WTC11 (cell line): ENCODE measurements at regions not wholly inside any gene's neighbourhood (a gene's known extent, or its start where the extent isn't known, plus 50 kb on each side); places are given as distances from the start of the nearest gene placed in this dataset.

Experiments
- ATAC-seq: fragments of 200-7000 bp; cut with Tn5 transposase; 2 replicates; pipeline ENCODE4 v1.10.0; 2021; ENCODE audit warnings: mild to moderate bottlenecking, moderate library complexity
- CTCF ChIA-PET: fragments of 300-600 bp; sonication (Branson Sonifier 250); formaldehyde crosslinking; loops from one replicate; lab custom pipeline; 2021; ENCODE audit warnings: antibody characterized with exemption; lab: Charles Lee
- POLR2A ChIA-PET: fragments of 350-600 bp; sonication (Branson Sonifier 250); formaldehyde crosslinking; loops from one replicate; lab custom pipeline; 2021; ENCODE audit warnings: antibody characterized with exemption; lab: Charles Lee
- DNase-seq: peaks from one replicate; pipeline ENCODE4 v3.0.0; 2021; ENCODE audit warnings: low spot score
- H3K27ac Mint-ChIP-seq: 2 replicates; pipeline ENCODE4 v1.8.0; 2021; ENCODE audit warnings: mixed read lengths
- H3K27me3 Mint-ChIP-seq: 2 replicates; pipeline ENCODE4 v1.8.0; 2021; ENCODE audit warnings: low read depth, mild to moderate bottlenecking, moderate library complexity, mixed read lengths
- H3K36me3 Mint-ChIP-seq: 2 replicates; pipeline ENCODE4 v1.8.0; 2021; ENCODE audit warnings: mixed read lengths
- H3K4me1 Mint-ChIP-seq: 2 replicates; pipeline ENCODE4 v1.8.0; 2022; ENCODE audit warnings: mixed read lengths
- H3K4me3 Mint-ChIP-seq: 2 replicates; pipeline ENCODE4 v1.8.0; 2021; ENCODE audit warnings: mild to moderate bottlenecking, moderate library complexity, mixed read lengths
- H3K9me3 Mint-ChIP-seq: 2 replicates; pipeline ENCODE4 v1.8.0; 2021; ENCODE audit warnings: mixed read lengths
- ATF1 ChIP-seq: sonication (generic); formaldehyde crosslinking; IDR thresholded peaks from 2 replicates; pipeline ENCODE4 v1.8.1; 2023; ENCODE audit warnings: mild to moderate bottlenecking, moderate library complexity, missing genetic modification reagents
- ATF2 ChIP-seq: sonication (generic); formaldehyde crosslinking; IDR thresholded peaks from 2 replicates; pipeline ENCODE4 v1.8.1; 2022; ENCODE audit warnings: low read depth, missing genetic modification reagents, borderline replicate concordance
- E2F1 ChIP-seq: sonication (generic); formaldehyde crosslinking; IDR thresholded peaks from 2 replicates; pipeline ENCODE4 v1.8.0; 2022; ENCODE audit warnings: mild to moderate bottlenecking, missing genetic modification reagents
- E2F5 ChIP-seq: sonication (generic); formaldehyde crosslinking; IDR thresholded peaks from 2 replicates; pipeline ENCODE4 v1.8.1; 2022; ENCODE audit warnings: mild to moderate bottlenecking, moderate library complexity, missing genetic modification reagents
- ELF4 ChIP-seq: sonication (generic); formaldehyde crosslinking; IDR thresholded peaks from 2 replicates; pipeline ENCODE4 v1.8.1; 2022; ENCODE audit warnings: low read depth, mild to moderate bottlenecking, moderate library complexity, missing genetic modification reagents
- FOXK1 ChIP-seq: sonication (generic); formaldehyde crosslinking; IDR thresholded peaks from 2 replicates; pipeline ENCODE4 v1.8.0; 2022; ENCODE audit warnings: mild to moderate bottlenecking, moderate library complexity, missing genetic modification reagents
- MAX ChIP-seq: sonication (generic); formaldehyde crosslinking; IDR thresholded peaks from 2 replicates; pipeline ENCODE4 v1.8.0; 2022; ENCODE audit warnings: mild to moderate bottlenecking, missing genetic modification reagents
- NR3C1 ChIP-seq: sonication (generic); formaldehyde crosslinking; conservative IDR thresholded peaks from 2 replicates; pipeline ENCODE4 v1.8.1; 2023; ENCODE audit warnings: low read depth, mild to moderate bottlenecking, missing genetic modification reagents
- SMAD4 ChIP-seq: sonication (generic); formaldehyde crosslinking; IDR thresholded peaks from 2 replicates; pipeline ENCODE4 v1.8.0; 2022; ENCODE audit warnings: mild to moderate bottlenecking, missing genetic modification reagents
- SOX15 ChIP-seq: fragments of 250-450 bp; sonication (Bioruptor Pico); IDR thresholded peaks from 2 replicates; pipeline ENCODE4 v1.9.0; 2021; ENCODE audit warnings: mild to moderate bottlenecking
- SP1 ChIP-seq: sonication (generic); formaldehyde crosslinking; conservative IDR thresholded peaks from 2 replicates; pipeline ENCODE4 v1.8.1; 2022; ENCODE audit warnings: missing genetic modification reagents
- TCF7 ChIP-seq: sonication (generic); formaldehyde crosslinking; IDR thresholded peaks from 2 replicates; pipeline ENCODE4 v1.8.0; 2022; ENCODE audit warnings: mild to moderate bottlenecking, low read depth, missing genetic modification reagents, moderate library complexity
- USF2 ChIP-seq: sonication (generic); formaldehyde crosslinking; IDR thresholded peaks from 2 replicates; pipeline ENCODE4 v1.8.1; 2023; ENCODE audit warnings: mild to moderate bottlenecking, missing genetic modification reagents, moderate library complexity
- ZNF219 ChIP-seq: sonication (generic); formaldehyde crosslinking; IDR thresholded peaks from 2 replicates; pipeline ENCODE4 v1.8.0; 2023; ENCODE audit warnings: missing genetic modification reagents, mild to moderate bottlenecking, borderline replicate concordance
- ZNF416 ChIP-seq: fragments of 250-450 bp; sonication (Bioruptor Pico); IDR thresholded peaks from 2 replicates; pipeline ENCODE4 v1.9.0; 2021; ENCODE audit warnings: mild to moderate bottlenecking, inconsistent platforms
- ZNF425 ChIP-seq: fragments of 250-450 bp; sonication (Bioruptor Pico); conservative IDR thresholded peaks from 2 replicates; pipeline ENCODE4 v1.9.0; 2021; ENCODE audit warnings: mild to moderate bottlenecking
- ZNF512 ChIP-seq: sonication (generic); formaldehyde crosslinking; IDR thresholded peaks from 2 replicates; pipeline ENCODE4 v1.8.1; 2022; ENCODE audit warnings: missing genetic modification reagents, borderline replicate concordance

- H3K4me1 Mint-ChIP-seq: no peaks in the 10 kb centered on the region
- ATAC-seq (no peak), DNase-seq (peak; percentile 6)
- CTCF ChIA-PET: interaction anchor here (1.4 to 2.9 kb wide), 2 partner anchors 11 to 13 kb away, joined by 3 to 17 read pairs; no protein-coding TSS in a partner anchor
- POLR2A ChIA-PET: no interaction called here
- no peaks in the 10 kb centered on the region for H3K36me3 Mint-ChIP-seq
- H3K4me3 Mint-ChIP-seq: no peak overlapping the region
- no peak overlapping the region for H3K27ac Mint-ChIP-seq
- no peaks in the 10 kb centered on the region for H3K9me3 Mint-ChIP-seq
- no peak for TF ChIP-seq TCF7
- TF ChIP-seq, all 79 proteins: peak for 0
- H3K27me3 Mint-ChIP-seq: no peaks in the 10 kb centered on the region
Observed at GRCh38 chr22:23396362-23397007, 183.6 kb downstream of the IGLL1 start.

- H3K36me3 Mint-ChIP-seq: no peaks in the 10 kb centered on the region
- no peak for ATAC-seq
- no peak overlapping the region for H3K4me3 Mint-ChIP-seq
- CTCF ChIA-PET: interaction anchor here (1.4 to 2.9 kb wide), 2 partner anchors 10 to 12 kb away, joined by 3 to 17 read pairs; no protein-coding TSS in a partner anchor
- H3K4me1 Mint-ChIP-seq: no peaks in the 10 kb centered on the region
- no peaks in the 10 kb centered on the region for H3K9me3 Mint-ChIP-seq
- TF ChIP-seq ATF1 (CRISPR knock-in tag): no peak
- TF ChIP-seq ZNF425 (CRISPR knock-in tag): no peak
- no peak for TF ChIP-seq ELF4
- TF ChIP-seq SMAD4 (CRISPR knock-in tag): no peak
- no peak for TF ChIP-seq ZNF512 (CRISPR knock-in tag)
- TF ChIP-seq E2F5 (CRISPR knock-in tag): no peak
- TF ChIP-seq MAX (CRISPR knock-in tag): no peak
- no peak for TF ChIP-seq FOXK1 (CRISPR knock-in tag)
- TF ChIP-seq SP1 (CRISPR knock-in tag): no peak
- TF ChIP-seq, all 79 proteins: peak for 0
- H3K27me3 Mint-ChIP-seq: no peaks in the 10 kb centered on the region
- no peak overlapping the region for H3K27ac Mint-ChIP-seq
- POLR2A ChIA-PET: no interaction called here
- peak; percentile 9 for DNase-seq
Observed at GRCh38 chr22:23395530-23396361, 184.3 kb downstream of the IGLL1 start.

GRCh38 chr22:23394525-23395326, 185.4 kb downstream of the IGLL1 start:
- CTCF ChIA-PET: interaction anchor here (2.9 kb wide), 1 partner anchor 9 kb away, joined by 17 read pairs; no protein-coding TSS in a partner anchor

More at GRCh38 chr22:23394525-23395326, 185.4 kb downstream of the IGLL1 start:
- no peaks in the 10 kb centered on the region for H3K27me3 Mint-ChIP-seq
- no peak overlapping the region for H3K27ac Mint-ChIP-seq
- TF ChIP-seq ATF2 (CRISPR knock-in tag) (no peak), NR3C1 (CRISPR knock-in tag) (no peak), E2F1 (CRISPR knock-in tag) (no peak), ZNF512 (CRISPR knock-in tag) (no peak), USF2 (no peak), ZNF416 (no peak), ZNF219 (CRISPR knock-in tag) (no peak), SOX15 (CRISPR knock-in tag) (no peak)
- peak; percentile 9 for DNase-seq
- no peak for ATAC-seq
- POLR2A ChIA-PET: no interaction called here
- H3K9me3 Mint-ChIP-seq: no peaks in the 10 kb centered on the region
- H3K4me3 Mint-ChIP-seq: no peak overlapping the region
- no peaks in the 10 kb centered on the region for H3K4me1 Mint-ChIP-seq
- no peaks in the 10 kb centered on the region for H3K36me3 Mint-ChIP-seq
